HG03175 (cell line): ENCODE measurements at regions not wholly inside any gene's neighbourhood (a gene's known extent, or its start where the extent isn't known, plus 50 kb on each side); places are given as distances from the start of the nearest gene placed in this dataset.

Experiments
- ATAC-seq: cut with Tn5 transposase; IDR thresholded peaks from one replicate; pipeline ENCODE4 v1.9.1; 2021; ENCODE audit warnings: mild to moderate bottlenecking, moderate library complexity; ENCODE audit not compliant: unreplicated experiment

- no peak for ATAC-seq
Measured at GRCh38 chr14:101024686-101025085, 121.2 kb upstream of the RTL1 start.

- ATAC-seq: no peak
Measured at GRCh38 chr14:101025131-101025530, 121.6 kb upstream of the RTL1 start.

GRCh38 chr14:101025696-101026095 is 122.2 kb upstream of the RTL1 start:
- ATAC-seq: no peak

- ATAC-seq: no peak
Measured at GRCh38 chr14:101026341-101026740, 122.8 kb upstream of the RTL1 start.

GRCh38 chr14:101027291-101027690 is 123.8 kb upstream of the RTL1 start:
- ATAC-seq: no peak

- ATAC-seq: no peak
Measured at GRCh38 chr14:101027966-101028365, 124.4 kb upstream of the RTL1 start.

- no peak for ATAC-seq
Measured at GRCh38 chr14:101028971-101029667, 125.6 kb upstream of the RTL1 start.

- ATAC-seq: no peak
Measured at GRCh38 chr14:101029668-101030290, 126.3 kb upstream of the RTL1 start.

GRCh38 chr14:101030586-101030985 is 127.1 kb upstream of the RTL1 start:
- ATAC-seq: no peak

- ATAC-seq: no peak
Measured at GRCh38 chr14:101031186-101031585, 127.7 kb upstream of the RTL1 start.

GRCh38 chr14:101031721-101032120 is 128.2 kb upstream of the RTL1 start:
- ATAC-seq: no peak

- ATAC-seq: no peak
Measured at GRCh38 chr14:101032433-101032832, 128.9 kb upstream of the RTL1 start.

- no peak for ATAC-seq
Measured at GRCh38 chr14:101033006-101033405, 129.5 kb upstream of the RTL1 start.

- ATAC-seq: no peak
Measured at GRCh38 chr14:101033446-101034165, 130.1 kb upstream of the RTL1 start.

GRCh38 chr14:101034986-101035385 is 131.5 kb upstream of the RTL1 start:
- no peak for ATAC-seq

GRCh38 chr14:101035466-101036225 is 132.1 kb upstream of the RTL1 start:
- ATAC-seq: no peak

- ATAC-seq: no peak
Measured at GRCh38 chr14:101037021-101037817, 133.7 kb upstream of the RTL1 start.

- no peak for ATAC-seq
Measured at GRCh38 chr14:101039031-101039754, 135.7 kb upstream of the RTL1 start.

- no peak for ATAC-seq
Measured at GRCh38 chr14:101039755-101040138, 136.2 kb upstream of the RTL1 start.
